Right lobe of liver (tissue), 6 donors: ENCODE measurements at regions not wholly inside any gene's neighbourhood (a gene's known extent, or its start where the extent isn't known, plus 50 kb on each side); places are given as distances from the start of the nearest gene placed in this dataset.
A peak's percentile ranks its signal among the peaks of the same experiment; 100 is the strongest.

Source experiments
- ATAC-seq, 4 donors: fragments of 200-7000 bp; cut with Tn5 transposase; one replicate each; pipeline ENCODE4 v1.9.1; 2020; ENCODE audit warnings: mild to moderate bottlenecking in 4 of 4, moderate library complexity in 4 of 4
- DNase-seq, 3 donors: peaks; one replicate each; pipeline ENCODE4 v3.0.0-alpha.2; 2020
- H3K27ac ChIP-seq, 3 donors: fragments of 200-600 bp; one replicate each; pipeline ENCODE4 v1.8.0; 2022
- H3K27me3 ChIP-seq, 2 donors: fragments of 200-600 bp; one replicate each; pipeline ENCODE4 v1.8.0; 2022
- H3K36me3 ChIP-seq, 4 donors: fragments of 200-600 bp; sonication (generic) in 1 of 4; one replicate each; pipeline versions ENCODE4 v1.5.1 to v1.8.0; 2017 to 2022; ENCODE audit warnings: control low read depth in 1 of 4
- H3K4me1 ChIP-seq, 4 donors: fragments of 200-600 bp; sonication (generic) in 1 of 4; one replicate each; pipeline versions ENCODE4 v1.5.1 to v1.8.0; 2017 to 2022; ENCODE audit warnings: control low read depth in 1 of 4
- H3K4me3 ChIP-seq, 3 donors: fragments of 200-600 bp; one replicate each; pipeline ENCODE4 v1.8.0; 2022
- H3K9me3 ChIP-seq, 4 donors: fragments of 200-600 bp; sonication (generic) in 1 of 4; one replicate each; pipeline versions ENCODE4 v1.5.1 to v1.8.0; 2017 to 2022; ENCODE audit warnings: control low read depth in 1 of 4
- CTCF ChIP-seq, 4 donors: fragments of 200-600 bp in 3 of 4; fragments of 450-650 bp in 1 of 4; IDR thresholded peaks; one replicate each; pipeline versions ENCODE4 v1.5.1 to v1.8.0; 2016 to 2022; ENCODE audit warnings: antibody characterized with exemption in 4 of 4, mild to moderate bottlenecking in 2 of 4
- POLR2A ChIP-seq: fragments of 450-650 bp; IDR thresholded peaks from one replicate; pipeline ENCODE4 v1.6.1; 2017; ENCODE audit warnings: antibody characterized with exemption, mild to moderate bottlenecking
- WGBS: methylation state at CpG from one replicate; pipeline ENCODE4 v1.1.6; 2018; ENCODE audit warnings: low coverage, low lambda C conversion rate; ENCODE audit not compliant: insufficient coverage; ENCODE audit errors: missing lambda C conversion rate; 5-methylcytosine and 5-hydroxymethylcytosine counted together
- intact Hi-C, 2 donors: fragments of 100-400 bp; cut with DNase I; formaldehyde crosslinking; loops; one replicate each; pipeline versions ENCODE4 v1.11.2 to v1.14.1; 2022
- donor health status: DM: no; HTN: yes; CAD: no.
- donor health status: DM: no; HTN: no; CAD: no.
- donor health status: DM: no; HTN: no; CAD: no.
- donor health status: DM: no; HTN: yes; CAD: no.
- donor health status: DM: no; HTN: yes; CAD: no.

GRCh38 chr11:28569106-28569505, 460.9 kb downstream of the METTL15 start:
- Histone ChIP-seq H3K27ac (no peak overlapping the region), H3K27me3 (no peaks in the 10 kb centered on the region), H3K9me3 (no peaks in the 10 kb centered on the region), H3K36me3 (no peaks in the 10 kb centered on the region), H3K4me1 (no peaks in the 10 kb centered on the region), H3K4me3 (no peak overlapping the region)
- TF ChIP-seq POLR2A, result no peak
- TF ChIP-seq CTCF (IDR thresholded peaks at IDR 0.05), result no peak
- ATAC-seq, result no peak
- WGBS, result 43% methylated on average over 4 of the region's 4 CpGs
- intact Hi-C loops, result no loop called here
- no peak for DNase-seq

- intact Hi-C loops, result no loop called here
- H3K9me3 ChIP-seq, result no peaks in the 10 kb centered on the region
- DNase-seq (peak in 2 of 3 donors; percentile 22 to 46), ATAC-seq (peak; percentile 41 to 87 (median 57))
- no peak overlapping the region for H3K4me3 ChIP-seq
- TF ChIP-seq CTCF (IDR thresholded peaks at IDR 0.05) (no peak), POLR2A (no peak)
- H3K27me3 ChIP-seq, result no peaks in the 10 kb centered on the region
- WGBS, result 16% methylated on average over 14 of the region's 17 CpGs
- H3K4me1 ChIP-seq, result no peaks in the 10 kb centered on the region
- H3K36me3 ChIP-seq, result no peaks in the 10 kb centered on the region
- no peak overlapping the region for H3K27ac ChIP-seq
Observed at GRCh38 chr11:28566339-28567089, 458.3 kb downstream of the METTL15 start.

- TF ChIP-seq CTCF (IDR thresholded peaks at IDR 0.05) (no peak), POLR2A (no peak)
- no peaks in the 10 kb centered on the region for H3K9me3 ChIP-seq
- ATAC-seq (no peak), DNase-seq (no peak)
- no peaks in the 10 kb centered on the region for H3K36me3 ChIP-seq
- intact Hi-C loops, result no loop called here
- no peak overlapping the region for H3K4me3 ChIP-seq
- no peak overlapping the region for H3K27ac ChIP-seq
- H3K27me3 ChIP-seq, result no peaks in the 10 kb centered on the region
- H3K4me1 ChIP-seq, result no peaks in the 10 kb centered on the region
- 42% methylated on average over 5 of the region's 5 CpGs for WGBS
Observed at GRCh38 chr11:28559492-28559891, 451.3 kb downstream of the METTL15 start.

- TF ChIP-seq CTCF (IDR thresholded peaks at IDR 0.05) (no peak), POLR2A (no peak)
- WGBS, result 54% methylated on average over 4 of the region's 4 CpGs
- H3K9me3 ChIP-seq, result no peaks in the 10 kb centered on the region
- no peak overlapping the region for H3K4me3 ChIP-seq
- ATAC-seq (no peak), DNase-seq (no peak)
- H3K36me3 ChIP-seq, result no peaks in the 10 kb centered on the region
- H3K4me1 ChIP-seq, result no peaks in the 10 kb centered on the region
- no peaks in the 10 kb centered on the region for H3K27me3 ChIP-seq
- H3K27ac ChIP-seq, result no peak overlapping the region
- intact Hi-C loops, result no loop called here
Observed at GRCh38 chr11:28547321-28547741, 439.1 kb downstream of the METTL15 start.
